Smooth muscle cell (in vitro differentiated cells): ENCODE measurements at regions not wholly inside any gene's neighbourhood (a gene's known extent, or its start where the extent isn't known, plus 50 kb on each side); places are given as distances from the start of the nearest gene placed in this dataset.

Experiments used
- DNase-seq: peaks from one replicate; lab custom pipeline; 2025; ENCODE audit not compliant: unreplicated experiment; lab: John Stamatoyannopoulos, UW
- H2AFZ ChIP-seq: fragments of 200-600 bp; sonication (generic); 2 replicates; pipeline ENCODE4 v1.6.0; 2016; ENCODE audit warnings: antibody characterized with exemption, low read depth, mild to moderate bottlenecking
- H3F3A ChIP-seq: fragments of 200-600 bp; sonication (generic); 2 replicates; pipeline ENCODE4 v1.6.0; 2017; ENCODE audit warnings: antibody characterized with exemption, low read depth
- H3K27ac ChIP-seq: fragments of 200-600 bp; sonication (generic); 2 replicates; pipeline ENCODE4 v1.5.1; 2016; ENCODE audit warnings: low read depth, mild to moderate bottlenecking
- H3K27me3 ChIP-seq: fragments of 200-600 bp; sonication (generic); 2 replicates; pipeline ENCODE4 v1.6.1; 2016; ENCODE audit warnings: low read depth, mild to moderate bottlenecking
- H3K36me3 ChIP-seq: fragments of 200-600 bp; sonication (generic); 2 replicates; pipeline ENCODE4 v1.5.1; 2016; ENCODE audit warnings: low read depth
- H3K4me1 ChIP-seq: fragments of 200-600 bp; sonication (generic); 2 replicates; pipeline ENCODE4 v1.5.1; 2016; ENCODE audit warnings: low read depth
- H3K4me2 ChIP-seq: fragments of 200-600 bp; sonication (generic); 2 replicates; pipeline ENCODE4 v1.6.0; 2016; ENCODE audit warnings: mild to moderate bottlenecking
- H3K4me3 ChIP-seq: fragments of 200-600 bp; sonication (generic); 2 replicates; pipeline ENCODE4 v1.5.1; 2016; ENCODE audit warnings: mild to moderate bottlenecking
- H3K79me2 ChIP-seq: fragments of 200-600 bp; sonication (generic); 2 replicates; pipeline ENCODE4 v1.6.0; 2016; ENCODE audit warnings: low read depth, mild to moderate bottlenecking
- H3K9ac ChIP-seq: fragments of 200-600 bp; sonication (generic); 2 replicates; pipeline ENCODE4 v1.6.0; 2016; ENCODE audit warnings: low read depth
- H3K9me3 ChIP-seq: fragments of 200-600 bp; sonication (generic); replicated peaks from 2 replicates; pipeline ENCODE4 v1.5.1; 2016; ENCODE audit warnings: low read depth
- H4K20me1 ChIP-seq: fragments of 200-600 bp; sonication (generic); 2 replicates; pipeline ENCODE4 v1.6.0; 2016; ENCODE audit warnings: low read depth
- CTCF ChIP-seq: fragments of 200-600 bp; sonication (generic); IDR thresholded peaks from 2 replicates; pipeline ENCODE4 v1.5.1; 2017; ENCODE audit warnings: borderline replicate concordance, mild to moderate bottlenecking, antibody characterized with exemption; ENCODE audit not compliant: insufficient read depth, poor library complexity, severe bottlenecking
- WGBS: methylation state at CpG from one replicate; pipeline ENCODE4 v1.1.7; 2016; ENCODE audit warnings: low lambda C conversion rate; 5-methylcytosine and 5-hydroxymethylcytosine counted together

- Histone ChIP-seq H3K36me3 (no peaks in the 10 kb centered on the region), H3K4me1 (no peaks in the 10 kb centered on the region), H3K9ac (no peak overlapping the region), H3K79me2 (no peaks in the 10 kb centered on the region), H3K4me3 (no peak overlapping the region), H3K4me2 (no peak overlapping the region), H3K27ac (no peak overlapping the region), H3K9me3 (no peaks in the 10 kb centered on the region), H2AFZ (no peak overlapping the region), H3K27me3 (no peaks in the 10 kb centered on the region), H3F3A (no peaks in the 10 kb centered on the region), H4K20me1 (no peaks in the 10 kb centered on the region)
- TF ChIP-seq CTCF, result no peak
- DNase-seq, result no peak
- WGBS, result 83% methylated on average over 2 of the region's 2 CpGs
Observed at GRCh38 chr17:70780031-70780430, 610.7 kb downstream of the KCNJ2 start.

- H3K4me2 ChIP-seq, result no peak overlapping the region
- no peak overlapping the region for H2AFZ ChIP-seq
- H3K27ac ChIP-seq, result no peak overlapping the region
- H4K20me1 ChIP-seq, result no peaks in the 10 kb centered on the region
- no peaks in the 10 kb centered on the region for H3K36me3 ChIP-seq
- H3K4me3 ChIP-seq, result no peak overlapping the region
- DNase-seq, result no peak
- H3K79me2 ChIP-seq, result no peaks in the 10 kb centered on the region
- 88% methylated on average over 2 of the region's 2 CpGs for WGBS
- H3K9me3 ChIP-seq, result peaks cover 5% of the 10 kb centered on the region
- H3F3A ChIP-seq, result no peaks in the 10 kb centered on the region
- no peaks in the 10 kb centered on the region for H3K27me3 ChIP-seq
- no peaks in the 10 kb centered on the region for H3K4me1 ChIP-seq
- TF ChIP-seq CTCF, result no peak
- no peak overlapping the region for H3K9ac ChIP-seq
Observed at GRCh38 chr17:70786081-70786480, 616.7 kb downstream of the KCNJ2 start.

- Histone ChIP-seq H3K36me3 (no peaks in the 10 kb centered on the region), H3F3A (no peaks in the 10 kb centered on the region), H3K27me3 (no peaks in the 10 kb centered on the region), H3K4me1 (no peaks in the 10 kb centered on the region), H3K9me3 (peaks cover 5% of the 10 kb centered on the region), H3K27ac (no peak overlapping the region), H4K20me1 (no peaks in the 10 kb centered on the region), H2AFZ (no peak overlapping the region), H3K4me2 (no peak overlapping the region), H3K9ac (no peak overlapping the region), H3K4me3 (no peak overlapping the region), H3K79me2 (no peaks in the 10 kb centered on the region)
- WGBS, result 92% methylated on average over 3 of the region's 3 CpGs
- no peak for DNase-seq
- TF ChIP-seq CTCF, result no peak
Observed at GRCh38 chr17:70787721-70788300, 618.5 kb downstream of the KCNJ2 start.

- H3K9me3 ChIP-seq, result peaks cover 5% of the 10 kb centered on the region
- no peaks in the 10 kb centered on the region for H3K4me1 ChIP-seq
- DNase-seq, result no peak
- no peaks in the 10 kb centered on the region for H3K27me3 ChIP-seq
- no peak overlapping the region for H3K4me2 ChIP-seq
- no peaks in the 10 kb centered on the region for H4K20me1 ChIP-seq
- no peak overlapping the region for H3K4me3 ChIP-seq
- WGBS, result 93% methylated on average over 5 of the region's 5 CpGs
- no peaks in the 10 kb centered on the region for H3K36me3 ChIP-seq
- no peak overlapping the region for H3K9ac ChIP-seq
- no peaks in the 10 kb centered on the region for H3F3A ChIP-seq
- no peak overlapping the region for H3K27ac ChIP-seq
- no peaks in the 10 kb centered on the region for H3K79me2 ChIP-seq
- TF ChIP-seq CTCF, result no peak
- H2AFZ ChIP-seq, result no peak overlapping the region
Observed at GRCh38 chr17:70791748-70792443, 622.6 kb downstream of the KCNJ2 start.
